Activated CD4-positive, CD25-positive, alpha-beta regulatory T cell treated with anti-CD3 and anti-CD28 coated beads, Interleukin-2, amount 50 U/mL, for 16 hours (primary cell): ENCODE measurements at regions not wholly inside any gene's neighbourhood (a gene's known extent, or its start where the extent isn't known, plus 50 kb on each side); places are given as distances from the start of the nearest gene placed in this dataset.
"Not testable (repeated sequence)": the region's sequence is repeated elsewhere in the genome, so short reads cannot be mapped to it uniquely, and the experiment has no call there.

Source experiments
- DNase-seq: peaks from one replicate; pipeline ENCODE4 v3.0.0-alpha.2; 2020; ENCODE audit warnings: low read depth, low spot score

- no peak for DNase-seq
Observed at GRCh38 chr15:31217566-31218270, 108.9 kb upstream of the KLF13 start.

GRCh38 chr15:31219221-31219620 is 107.4 kb upstream of the KLF13 start:
- no peak for DNase-seq

GRCh38 chr15:31221936-31222515 is 104.6 kb upstream of the KLF13 start:
- DNase-seq = no peak

- no peak for DNase-seq
Observed at GRCh38 chr15:31222773-31223341, 103.8 kb upstream of the KLF13 start.

- DNase-seq = no peak
Observed at GRCh38 chr15:31223478-31224350, 102.9 kb upstream of the KLF13 start.

- not testable (repeated sequence) for DNase-seq
Observed at GRCh38 chr15:31224661-31225060, 102.0 kb upstream of the KLF13 start.

- no peak for DNase-seq
Observed at GRCh38 chr15:31225356-31225955, 101.2 kb upstream of the KLF13 start.

- no peak for DNase-seq
Observed at GRCh38 chr15:31226021-31226420, 100.6 kb upstream of the KLF13 start.

- DNase-seq = no peak
Observed at GRCh38 chr15:31227235-31227634, 99.4 kb upstream of the KLF13 start.

GRCh38 chr15:31228011-31228484 is 98.6 kb upstream of the KLF13 start:
- DNase-seq = no peak

GRCh38 chr15:31228980-31229826 is 97.4 kb upstream of the KLF13 start:
- no peak for DNase-seq

- DNase-seq = no peak
Observed at GRCh38 chr15:31230630-31231485, 95.8 kb upstream of the KLF13 start.

GRCh38 chr15:31234815-31235214 is 91.8 kb upstream of the KLF13 start:
- DNase-seq = no peak

GRCh38 chr15:31235311-31236183 is 91.1 kb upstream of the KLF13 start:
- DNase-seq = no peak

GRCh38 chr15:31236184-31237042 is 90.2 kb upstream of the KLF13 start:
- DNase-seq = no peak

GRCh38 chr15:31237043-31237324 is 89.7 kb upstream of the KLF13 start:
- no peak for DNase-seq

- DNase-seq = no peak
Observed at GRCh38 chr15:31238906-31239305, 87.7 kb upstream of the KLF13 start.

GRCh38 chr15:31239409-31239808 is 87.2 kb upstream of the KLF13 start:
- DNase-seq = no peak
